DOHH2 (cell line): ENCODE measurements at regions not wholly inside any gene's neighbourhood (a gene's known extent, or its start where the extent isn't known, plus 50 kb on each side); places are given as distances from the start of the nearest gene placed in this dataset.

Experiments
- H3F3A ChIP-seq: fragments of 200-600 bp; sonication (generic), shearing (Covaris generic); 2 replicates; pipeline ENCODE4 v1.6.0; 2016; ENCODE audit warnings: antibody characterized with exemption, mild to moderate bottlenecking; ENCODE audit not compliant: control insufficient read depth, insufficient read depth
- H3K27ac ChIP-seq: fragments of 200-600 bp; sonication (generic); 2 replicates; pipeline ENCODE4 v1.5.1; 2014; ENCODE audit warnings: low read depth, mild to moderate bottlenecking, low read length, moderate library complexity
- H3K27me3 ChIP-seq: fragments of 200-600 bp; sonication (generic); 2 replicates; pipeline ENCODE4 v1.6.1; 2014; ENCODE audit warnings: mild to moderate bottlenecking, low read length, mixed read lengths; ENCODE audit not compliant: control insufficient read depth
- H3K36me3 ChIP-seq: fragments of 200-600 bp; sonication (generic); 2 replicates; pipeline ENCODE4 v1.6.1; 2014; ENCODE audit warnings: mild to moderate bottlenecking, low read length, moderate library complexity, mixed read lengths; ENCODE audit not compliant: control insufficient read depth
- H3K4me1 ChIP-seq: fragments of 200-600 bp; sonication (generic); 2 replicates; pipeline ENCODE4 v1.6.1; 2014; ENCODE audit warnings: mild to moderate bottlenecking, low read length, mixed read lengths; ENCODE audit not compliant: control insufficient read depth
- H3K4me2 ChIP-seq: fragments of 200-600 bp; sonication (generic); 2 replicates; pipeline ENCODE4 v1.6.0; 2014; ENCODE audit warnings: mild to moderate bottlenecking, low read length, moderate library complexity
- H3K4me3 ChIP-seq: fragments of 200-600 bp; sonication (generic); 2 replicates; pipeline ENCODE4 v1.5.1; 2014; ENCODE audit warnings: mild to moderate bottlenecking, low read length, mixed read lengths
- H3K79me2 ChIP-seq: fragments of 200-600 bp; sonication (generic); 2 replicates; pipeline ENCODE4 v1.6.1; 2014; ENCODE audit warnings: mild to moderate bottlenecking, low read length, mixed read lengths; ENCODE audit not compliant: control insufficient read depth
- H3K9me2 ChIP-seq: fragments of 200-600 bp; sonication (generic); replicated peaks from 2 replicates; pipeline ENCODE4 v1.6.1; 2014; ENCODE audit warnings: mild to moderate bottlenecking, low read length, mixed read lengths; ENCODE audit not compliant: control insufficient read depth
- H3K9me3 ChIP-seq: fragments of 200-600 bp; sonication (generic); 2 replicates; pipeline ENCODE4 v1.6.1; 2014; ENCODE audit warnings: antibody characterized with exemption, low read length, mixed read lengths; ENCODE audit not compliant: control insufficient read depth, insufficient read depth
- H4K20me1 ChIP-seq: fragments of 200-600 bp; sonication (generic); 2 replicates; pipeline ENCODE4 v1.6.0; 2014; ENCODE audit warnings: low read depth, mild to moderate bottlenecking, antibody characterized with exemption, low read length, moderate library complexity; ENCODE audit not compliant: control insufficient read depth, insufficient read depth
- CTCF ChIP-seq: fragments of 200-600 bp; sonication (generic); IDR thresholded peaks from one replicate; pipeline ENCODE4 v1.5.1; 2014; ENCODE audit warnings: antibody characterized with exemption, mild to moderate bottlenecking, low read depth, low read length; ENCODE audit not compliant: poor library complexity, severe bottlenecking
- EZH2phosphoT487 ChIP-seq: fragments of 200-600 bp; sonication (generic); IDR thresholded peaks from 2 replicates; pipeline ENCODE4 v1.6.1; 2017; ENCODE audit warnings: borderline replicate concordance, mild to moderate bottlenecking, antibody characterized with exemption, low read length, moderate library complexity, mixed read lengths

DNA sequence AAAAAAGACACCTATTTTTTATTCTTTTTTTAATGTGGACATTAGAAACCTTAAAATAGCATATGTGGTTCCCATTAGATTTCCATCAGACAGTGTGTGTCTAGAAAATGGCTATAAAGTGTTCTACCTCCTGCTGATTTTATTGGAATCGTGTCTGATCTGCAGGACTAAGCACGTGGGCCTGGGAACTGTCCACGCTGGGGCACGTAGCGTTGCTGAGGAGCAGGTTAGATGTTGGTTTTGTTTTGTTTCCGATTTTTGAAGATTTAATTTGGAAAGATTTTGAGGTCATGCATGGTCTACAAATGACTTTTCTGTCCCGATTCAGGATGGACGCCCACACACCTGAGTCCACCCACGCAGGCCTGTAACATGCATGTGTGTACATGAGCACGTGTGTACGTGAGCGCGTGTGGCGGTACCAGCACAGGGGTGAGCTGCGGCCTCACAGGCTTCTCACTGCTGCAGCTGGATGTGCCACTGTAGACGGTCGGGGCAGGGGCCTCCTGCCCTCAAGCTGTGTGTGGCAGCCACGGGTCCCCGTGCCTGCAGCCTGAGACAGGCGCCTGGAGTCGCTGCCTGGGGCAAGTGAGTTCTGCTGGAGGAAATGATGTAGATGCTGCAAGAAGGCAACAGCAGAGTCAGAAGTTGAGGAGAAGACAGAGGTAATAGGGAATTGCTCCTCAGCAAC lies 99.7 kb upstream of the CTDP1 start:
- H3K4me1 ChIP-seq: no peaks in the 10 kb centered on the region
- 0 out of 2 replicates have a peak, but pooled peaks cover 4% of the 10 kb centered on the region for H3F3A ChIP-seq
- H3K79me2 ChIP-seq: no peaks in the 10 kb centered on the region
- H4K20me1 ChIP-seq: no peaks in the 10 kb centered on the region
- no peaks in the 10 kb centered on the region for H3K27me3 ChIP-seq
- peaks cover 15% of the 10 kb centered on the region; the same call in 1 of the 2 replicates for H3K9me3 ChIP-seq
- H3K9me2 ChIP-seq: no peaks in the 10 kb centered on the region
- no peak overlapping the region for H3K4me2 ChIP-seq
- no peak overlapping the region for H3K4me3 ChIP-seq
- no peak overlapping the region for H3K27ac ChIP-seq
- TF ChIP-seq EZH2phosphoT487: no peak
- no peak for TF ChIP-seq CTCF
- H3K36me3 ChIP-seq: no peaks in the 10 kb centered on the region

- Histone ChIP-seq H3F3A (0 out of 2 replicates have a peak, but pooled peaks cover 4% of the 10 kb centered on the region), H3K4me3 (no peak overlapping the region), H3K27me3 (no peaks in the 10 kb centered on the region), H4K20me1 (no peaks in the 10 kb centered on the region), H3K27ac (no peak overlapping the region), H3K9me3 (peaks cover 15% of the 10 kb centered on the region; the same call in 1 of the 2 replicates), H3K4me1 (no peaks in the 10 kb centered on the region), H3K79me2 (no peaks in the 10 kb centered on the region), H3K4me2 (no peak overlapping the region), H3K36me3 (no peaks in the 10 kb centered on the region), H3K9me2 (no peaks in the 10 kb centered on the region)
- TF ChIP-seq EZH2phosphoT487: no peak
- TF ChIP-seq CTCF: no peak
Observed at GRCh38 chr18:79580498-79581171, 99.0 kb upstream of the CTDP1 start.

GRCh38 chr18:79581406-79581805 lies 98.2 kb upstream of the CTDP1 start:
- Histone ChIP-seq H3K27me3 (no peaks in the 10 kb centered on the region), H3K9me2 (no peaks in the 10 kb centered on the region), H3K36me3 (no peaks in the 10 kb centered on the region), H3K4me1 (no peaks in the 10 kb centered on the region), H3K9me3 (peaks cover 15% of the 10 kb centered on the region; the same call in 1 of the 2 replicates), H3K27ac (no peak overlapping the region), H3F3A (0 out of 2 replicates have a peak, but pooled peaks cover 4% of the 10 kb centered on the region), H3K4me3 (no peak overlapping the region), H4K20me1 (no peaks in the 10 kb centered on the region), H3K4me2 (no peak overlapping the region), H3K79me2 (no peaks in the 10 kb centered on the region)
- TF ChIP-seq EZH2phosphoT487 (no peak), CTCF (no peak)
